ENCODE measurements at regions not wholly inside any gene's neighbourhood (a gene's known extent, or its start where the extent isn't known, plus 50 kb on each side); places are given as distances from the start of the nearest gene placed in this dataset.

DNA sequence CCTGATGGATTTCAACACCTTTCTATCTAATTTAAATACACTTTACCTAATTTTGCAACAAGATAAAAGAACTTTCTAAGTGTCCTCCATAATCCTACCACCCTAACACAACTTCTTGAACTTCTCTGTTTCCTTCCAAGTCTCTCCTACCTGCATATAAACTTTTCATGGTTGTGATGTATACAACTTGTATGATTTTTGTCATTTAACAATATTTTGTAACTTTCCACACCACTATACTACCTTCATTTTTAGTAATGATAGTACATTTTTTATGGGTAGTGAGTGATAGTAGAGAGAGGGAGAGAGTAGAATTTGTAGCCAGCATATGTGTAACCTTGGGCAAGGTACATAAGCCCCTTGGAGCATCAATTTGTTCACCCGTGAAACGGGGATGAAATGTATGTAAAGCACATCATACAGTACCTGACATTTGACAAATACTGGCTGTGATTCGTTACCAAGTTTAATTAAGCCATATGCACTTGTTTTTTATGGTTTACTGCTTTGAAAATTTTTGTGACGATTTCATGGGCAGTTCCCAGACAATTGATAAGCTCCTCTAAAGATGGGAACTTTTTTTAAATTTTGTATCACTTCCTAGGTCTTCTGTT, 177.8 kb upstream of the SLC38A2 start:
- TF ChIP-seq TAF1 (IDR thresholded peaks at IDR 0.05; ENCODE audit: borderline replicate concordance, low read depth, low read length) = no peak
- TF ChIP-seq POLR2AphosphoS5 (IDR thresholded peaks at IDR 0.05; ENCODE audit: low read depth, low read length) = no peak

Data from GM12892 (cell line).